Small intestine (tissue), 7 donors: ENCODE measurements at regions not wholly inside any gene's neighbourhood (a gene's known extent, or its start where the extent isn't known, plus 50 kb on each side); places are given as distances from the start of the nearest gene placed in this dataset.

Experiments used
- DNase-seq, 2 donors: peaks; one replicate each; pipeline versions ENCODE4 v3.0.0 to v3.0.0-alpha.2; 2013
- FAIRE-seq: peaks from 2 replicates; lab custom pipeline; 2012; peaks lifted over from hg19 to GRCh38; lab: Jason Lieb, UNC
- H3K27ac ChIP-seq, 3 donors: one replicate each; pipeline ENCODE4 v1.5.1; 2013; ENCODE audit warnings: low read length in 2 of 3, mild to moderate bottlenecking in 2 of 3, control low read depth in 1 of 3, inconsistent platforms in 1 of 3, low read depth in 1 of 3, moderate library complexity in 1 of 3
- H3K27me3 ChIP-seq, 3 donors: one replicate each; pipeline ENCODE4 v1.6.1; 2013; ENCODE audit warnings: low read length in 3 of 3, inconsistent platforms in 1 of 3; ENCODE audit not compliant: control insufficient read depth in 3 of 3, insufficient read depth in 3 of 3
- H3K36me3 ChIP-seq, 3 donors: one replicate each; pipeline ENCODE4 v1.6.1; 2013; ENCODE audit warnings: low read length in 3 of 3, inconsistent platforms in 1 of 3, low read depth in 1 of 3, mild to moderate bottlenecking in 1 of 3, moderate library complexity in 1 of 3; ENCODE audit not compliant: control insufficient read depth in 3 of 3, insufficient read depth in 2 of 3
- H3K4me1 ChIP-seq, 3 donors: one replicate each; pipeline ENCODE4 v1.6.1; 2013; ENCODE audit warnings: low read length in 2 of 3, inconsistent platforms in 1 of 3, low read depth in 1 of 3, mild to moderate bottlenecking in 1 of 3, moderate library complexity in 1 of 3; ENCODE audit not compliant: control insufficient read depth in 3 of 3, insufficient read depth in 2 of 3
- H3K4me3 ChIP-seq, 3 donors: one replicate each; pipeline ENCODE4 v1.5.1; 2013; ENCODE audit warnings: low read length in 3 of 3, control low read depth in 1 of 3, inconsistent platforms in 1 of 3, low read depth in 1 of 3, mild to moderate bottlenecking in 1 of 3, moderate library complexity in 1 of 3
- H3K9me3 ChIP-seq, 2 donors: one replicate each; pipeline ENCODE4 v1.6.1; 2013; ENCODE audit warnings: low read depth in 1 of 2, low read length in 1 of 2; ENCODE audit not compliant: control insufficient read depth in 2 of 2, insufficient read depth in 1 of 2
- WGBS, 3 donors: extraction: QIAGEN DNeasy Blood & Tissue Kit; methylation state at CpG; one replicate each; pipeline ENCODE4 v1.1.7; 2013; 5-methylcytosine and 5-hydroxymethylcytosine counted together
- donor health status: healthy with polysubstance abuse.
- donor health status: control.
- donor health status: control.
- donor health status: Bipolar disorder and iron deficiency.
- donor health status: healthy.

- 52 to 65% (median 58%) methylated on average over 6 of the region's 6 CpGs for WGBS, 3 donors
- Histone ChIP-seq H3K36me3 (no peaks in the 10 kb centered on the region), H3K4me1 (peaks cover 0 to 33% (median 0%) of the 10 kb centered on the region in 3 donors), H3K9me3 (no peaks in the 10 kb centered on the region), H3K4me3 (no peak overlapping the region), H3K27me3 (no peaks in the 10 kb centered on the region), H3K27ac (peak overlapping the region in 1 of 3 donors; percentile 71)
- FAIRE-seq: no peak
- DNase-seq: peak in 1 of 2 donors; percentile 19
Observed at GRCh38 chr10:85542936-85543730, 823.5 kb downstream of the GRID1 start.

- no peaks in the 10 kb centered on the region for H3K9me3 ChIP-seq
- H3K4me3 ChIP-seq: no peak overlapping the region
- WGBS, 3 donors: 63 to 80% (median 72%) methylated on average over 3 of the region's 3 CpGs
- FAIRE-seq: no peak
- no peak for DNase-seq
- peak overlapping the region in 1 of 3 donors; percentile 32 for H3K27ac ChIP-seq
- H3K27me3 ChIP-seq: no peaks in the 10 kb centered on the region
- no peaks in the 10 kb centered on the region for H3K36me3 ChIP-seq
- H3K4me1 ChIP-seq: peaks cover 0 to 23% (median 0%) of the 10 kb centered on the region in 3 donors
Observed at GRCh38 chr10:85544956-85545355, 821.6 kb downstream of the GRID1 start.

GRCh38 chr10:85545874-85546273 lies 820.7 kb downstream of the GRID1 start:
- no peak overlapping the region for H3K27ac ChIP-seq
- H3K4me1 ChIP-seq: peaks cover 0 to 19% (median 0%) of the 10 kb centered on the region in 3 donors
- no peaks in the 10 kb centered on the region for H3K36me3 ChIP-seq
- no peak for FAIRE-seq
- H3K4me3 ChIP-seq: no peak overlapping the region
- WGBS, 3 donors: 52 to 65% (median 60%) methylated on average over 4 of the region's 4 CpGs
- no peak for DNase-seq
- H3K27me3 ChIP-seq: no peaks in the 10 kb centered on the region
- no peaks in the 10 kb centered on the region for H3K9me3 ChIP-seq

GRCh38 chr10:85547460-85548023 lies 819.1 kb downstream of the GRID1 start:
- Histone ChIP-seq H3K27ac (no peak overlapping the region), H3K9me3 (no peaks in the 10 kb centered on the region), H3K4me1 (peaks cover 0 to 5% (median 0%) of the 10 kb centered on the region in 3 donors), H3K36me3 (no peaks in the 10 kb centered on the region), H3K27me3 (no peaks in the 10 kb centered on the region), H3K4me3 (no peak overlapping the region)
- FAIRE-seq (no peak), DNase-seq (no peak)
- 77 to 81% (median 78%) methylated on average over 1 of the region's 1 CpG for WGBS, 3 donors

- WGBS, 3 donors: 2 to 32% (median 15%) methylated on average over 2 of the region's 2 CpGs
- FAIRE-seq (no peak), DNase-seq (peak; percentile 20 to 50)
- Histone ChIP-seq H3K27me3 (no peaks in the 10 kb centered on the region), H3K27ac (no peak overlapping the region), H3K4me1 (peaks cover 0 to under 1% (median 0%) of the 10 kb centered on the region in 3 donors), H3K36me3 (no peaks in the 10 kb centered on the region), H3K4me3 (no peak overlapping the region), H3K9me3 (no peaks in the 10 kb centered on the region)
Observed at GRCh38 chr10:85548034-85548433, 818.6 kb downstream of the GRID1 start.
